HG03571 (cell line): ENCODE measurements at regions not wholly inside any gene's neighbourhood (a gene's known extent, or its start where the extent isn't known, plus 50 kb on each side); places are given as distances from the start of the nearest gene placed in this dataset.
"Not testable (repeated sequence)": the region's sequence is repeated elsewhere in the genome, so short reads cannot be mapped to it uniquely, and the experiment has no call there.

Experiments used
- ATAC-seq: cut with Tn5 transposase; IDR thresholded peaks from one replicate; pipeline ENCODE4 v1.9.1; 2021; ENCODE audit not compliant: unreplicated experiment

- ATAC-seq: no peak
Observed at GRCh38 chr4:158958489-158959270, 144.2 kb upstream of the RAPGEF2 start.

- no peak for ATAC-seq
Observed at GRCh38 chr4:158962393-158962792, 140.5 kb upstream of the RAPGEF2 start.

GRCh38 chr4:158963282-158963681 is 139.6 kb upstream of the RAPGEF2 start:
- not testable (repeated sequence) for ATAC-seq

- no peak for ATAC-seq
Observed at GRCh38 chr4:158964114-158964727, 138.7 kb upstream of the RAPGEF2 start.

- no peak for ATAC-seq
Observed at GRCh38 chr4:158964728-158965124, 138.2 kb upstream of the RAPGEF2 start.

GRCh38 chr4:158965226-158965625 is 137.7 kb upstream of the RAPGEF2 start:
- ATAC-seq: no peak

- no peak for ATAC-seq
Observed at GRCh38 chr4:158966091-158966490, 136.8 kb upstream of the RAPGEF2 start.

GRCh38 chr4:158968961-158969360 is 133.9 kb upstream of the RAPGEF2 start:
- ATAC-seq: no peak

GRCh38 chr4:158970812-158971211 is 132.1 kb upstream of the RAPGEF2 start:
- ATAC-seq: no peak

- not testable (repeated sequence) for ATAC-seq
Observed at GRCh38 chr4:158974438-158974837, 128.4 kb upstream of the RAPGEF2 start.

- ATAC-seq: not testable (repeated sequence)
Observed at GRCh38 chr4:158980711-158981110, 122.2 kb upstream of the RAPGEF2 start.

- no peak for ATAC-seq
Observed at GRCh38 chr4:158991534-158992155, 111.2 kb upstream of the RAPGEF2 start.

- no peak for ATAC-seq
Observed at GRCh38 chr4:158993891-158994290, 109.0 kb upstream of the RAPGEF2 start.

- no peak for ATAC-seq
Observed at GRCh38 chr4:158995040-158995439, 107.8 kb upstream of the RAPGEF2 start.

GRCh38 chr4:158995965-158996364 is 106.9 kb upstream of the RAPGEF2 start:
- ATAC-seq: no peak

GRCh38 chr4:158996669-158997074 is 106.2 kb upstream of the RAPGEF2 start:
- no peak for ATAC-seq

GRCh38 chr4:158997660-158998349 is 105.1 kb upstream of the RAPGEF2 start:
- ATAC-seq: no peak

GRCh38 chr4:158998624-158999023 is 104.3 kb upstream of the RAPGEF2 start:
- no peak for ATAC-seq

- no peak for ATAC-seq
Observed at GRCh38 chr4:158999166-158999682, 103.7 kb upstream of the RAPGEF2 start.

- no peak for ATAC-seq
Observed at GRCh38 chr4:158999849-159000248, 103.0 kb upstream of the RAPGEF2 start.

- no peak for ATAC-seq
Observed at GRCh38 chr4:159002950-159003349, 99.9 kb upstream of the RAPGEF2 start.
